ENCODE measurements at regions not wholly inside any gene's neighbourhood (a gene's known extent, or its start where the extent isn't known, plus 50 kb on each side); places are given as distances from the start of the nearest gene placed in this dataset.

GRCh38 chr16:59114790-59115189, 380.7 kb upstream of the GOT2 start:
- TF ChIP-seq, protein P1, sequence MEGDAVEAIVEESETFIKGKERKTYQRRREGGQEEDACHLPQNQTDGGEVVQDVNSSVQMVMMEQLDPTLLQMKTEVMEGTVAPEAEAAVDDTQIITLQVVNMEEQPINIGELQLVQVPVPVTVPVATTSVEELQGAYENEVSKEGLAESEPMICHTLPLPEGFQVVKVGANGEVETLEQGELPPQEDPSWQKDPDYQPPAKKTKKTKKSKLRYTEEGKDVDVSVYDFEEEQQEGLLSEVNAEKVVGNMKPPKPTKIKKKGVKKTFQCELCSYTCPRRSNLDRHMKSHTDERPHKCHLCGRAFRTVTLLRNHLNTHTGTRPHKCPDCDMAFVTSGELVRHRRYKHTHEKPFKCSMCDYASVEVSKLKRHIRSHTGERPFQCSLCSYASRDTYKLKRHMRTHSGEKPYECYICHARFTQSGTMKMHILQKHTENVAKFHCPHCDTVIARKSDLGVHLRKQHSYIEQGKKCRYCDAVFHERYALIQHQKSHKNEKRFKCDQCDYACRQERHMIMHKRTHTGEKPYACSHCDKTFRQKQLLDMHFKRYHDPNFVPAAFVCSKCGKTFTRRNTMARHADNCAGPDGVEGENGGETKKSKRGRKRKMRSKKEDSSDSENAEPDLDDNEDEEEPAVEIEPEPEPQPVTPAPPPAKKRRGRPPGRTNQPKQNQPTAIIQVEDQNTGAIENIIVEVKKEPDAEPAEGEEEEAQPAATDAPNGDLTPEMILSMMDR (conservative IDR thresholded peaks at IDR 0.05) = no peak
- TF ChIP-seq EZH2 (IDR thresholded peaks at IDR 0.05; ENCODE audit: low read depth) = no peak

Data from PC-9 (cell line).